ENCODE measurements at regions not wholly inside any gene's neighbourhood (a gene's known extent, or its start where the extent isn't known, plus 50 kb on each side); places are given as distances from the start of the nearest gene placed in this dataset.

GRCh38 chr11:41878095-41878494, 418.6 kb upstream of the LRRC4C start:
- TF ChIP-seq CTCF (IDR thresholded peaks at IDR 0.05; ENCODE audit: low read depth, low read length) (no peak), EZH2phosphoT487 (IDR thresholded peaks at IDR 0.05; ENCODE audit: low read depth) (no peak)

Data from OCI-LY3 (cell line).